H1 (cell line): ENCODE measurements at regions not wholly inside any gene's neighbourhood (a gene's known extent, or its start where the extent isn't known, plus 50 kb on each side); places are given as distances from the start of the nearest gene placed in this dataset.

ENCODE experiments used
- CTCF ChIA-PET: fragments of 300-600 bp; sonication (Branson Sonifier 250); formaldehyde crosslinking; loops from one replicate; lab custom pipeline; 2021; ENCODE audit not compliant: partially characterized antibody; lab: Charles Lee
- POLR2A ChIA-PET: fragments of 300-600 bp; sonication (Branson Sonifier 250); formaldehyde crosslinking; loops from one replicate; lab custom pipeline; 2021; ENCODE audit warnings: inconsistent platforms; ENCODE audit not compliant: partially characterized antibody; lab: Charles Lee
- DNase-seq, 2 experiments: peaks; one replicate each; pipeline versions ENCODE4 v3.0.0 to v3.0.0-alpha.2; 2010 to 2022; ENCODE audit warnings: low spot score in 2 of 2, low read depth in 1 of 2, mixed read lengths in 1 of 2
- FAIRE-seq: peaks from 2 replicates; lab custom pipeline; 2011; peaks lifted over from hg19 to GRCh38; lab: Jason Lieb, UNC
- H2AFZ ChIP-seq: 2 replicates; pipeline ENCODE4 v1.8.1; 2012; ENCODE audit warnings: low read length, inconsistent platforms
- H2AK5ac ChIP-seq: 2 replicates; pipeline ENCODE4 v1.6.1; 2013; ENCODE audit warnings: low read depth, low read length
- H2BK120ac ChIP-seq: replicated peaks from 2 replicates; pipeline ENCODE3; 2013; ENCODE audit warnings: low read depth, low read length, inconsistent platforms
- H2BK12ac ChIP-seq: 2 replicates; pipeline ENCODE4 v1.6.1; 2013; ENCODE audit warnings: low read depth, low read length
- H2BK15ac ChIP-seq: 2 replicates; pipeline ENCODE4 v1.6.1; 2013; ENCODE audit warnings: low read length
- H2BK20ac ChIP-seq: 2 replicates; pipeline ENCODE4 v1.6.1; 2013; ENCODE audit warnings: low read length
- H2BK5ac ChIP-seq: 2 replicates; pipeline ENCODE4 v1.6.1; 2013; ENCODE audit warnings: low read depth, low read length
- H3K14ac ChIP-seq: 2 replicates; pipeline ENCODE4 v1.6.1; 2013; ENCODE audit warnings: inconsistent platforms; ENCODE audit not compliant: insufficient read length
- H3K18ac ChIP-seq: 2 replicates; pipeline ENCODE4 v1.6.1; 2013; ENCODE audit warnings: low read length; ENCODE audit errors: extremely low read depth
- H3K23ac ChIP-seq: 2 replicates; pipeline ENCODE4 v1.6.1; 2013; ENCODE audit warnings: inconsistent platforms; ENCODE audit not compliant: insufficient read length
- H3K23me2 ChIP-seq: 2 replicates; pipeline ENCODE4 v1.6.1; 2013; ENCODE audit warnings: low read depth, low read length
- H3K27ac ChIP-seq: 2 replicates; pipeline ENCODE4 v1.6.1; 2011; ENCODE audit warnings: low read depth, low read length, inconsistent platforms
- H3K27me3 ChIP-seq, 4 experiments: replicated peaks in 1 of 4; 1 replicate in 1 of 4; 2 replicates in 3 of 4; pipeline versions ENCODE4 v1.6.1 to v1.8.1; 2011 to 2013; ENCODE audit warnings: low read length in 3 of 4, mild to moderate bottlenecking in 3 of 4, inconsistent platforms in 2 of 4, mixed read lengths in 2 of 4, moderate library complexity in 1 of 4; ENCODE audit not compliant: control insufficient read depth in 3 of 4, insufficient read depth in 3 of 4; ENCODE audit errors: extremely low read depth in 1 of 4
- H3K36me3 ChIP-seq, 4 experiments: 2 replicates each; pipeline versions ENCODE4 v1.6.1 to v1.8.1; 2011 to 2013; ENCODE audit warnings: mild to moderate bottlenecking in 4 of 4, low read length in 3 of 4, moderate library complexity in 2 of 4, control low read depth in 1 of 4, inconsistent platforms in 1 of 4; ENCODE audit not compliant: insufficient read depth in 4 of 4, control insufficient read depth in 2 of 4
- H3K4ac ChIP-seq: replicated peaks from 2 replicates; pipeline ENCODE3; 2013; ENCODE audit warnings: low read length, low read depth, mixed read lengths, inconsistent platforms; ENCODE audit not compliant: insufficient read length
- H3K4me1 ChIP-seq, 4 experiments: replicated peaks in 1 of 4; 1 replicate in 1 of 4; 2 replicates in 3 of 4; pipeline versions ENCODE4 v1.6.1 to v1.8.1; 2011 to 2013; ENCODE audit warnings: low read length in 3 of 4, inconsistent platforms in 2 of 4, mixed read lengths in 1 of 4; ENCODE audit not compliant: insufficient read depth in 4 of 4, control insufficient read depth in 3 of 4
- H3K4me2 ChIP-seq, 2 experiments: 2 replicates each; pipeline versions ENCODE4 v1.6.1 to v1.8.1; 2011 to 2013; ENCODE audit warnings: low read depth in 2 of 2, low read length in 2 of 2, control low read depth in 1 of 2, inconsistent platforms in 1 of 2, mild to moderate bottlenecking in 1 of 2; ENCODE audit not compliant: insufficient read depth in 1 of 2
- H3K4me3 ChIP-seq, 4 experiments: fragments of 200-600, 300-600 bp in 1 of 4; sonication (generic), shearing (Covaris generic), sonication (Bioruptor Twin) in 1 of 4; 2 replicates each; pipeline versions ENCODE4 v1.5.1 to v1.8.1; 2011 to 2016; ENCODE audit warnings: low read length in 4 of 4, low read depth in 3 of 4, control low read depth in 2 of 4, inconsistent platforms in 2 of 4, mild to moderate bottlenecking in 2 of 4, mixed read lengths in 1 of 4, moderate library complexity in 1 of 4; ENCODE audit not compliant: insufficient read depth in 2 of 4; ENCODE audit errors: extremely low read depth in 1 of 4
- H3K56ac ChIP-seq: replicated peaks from 2 replicates; pipeline ENCODE3; 2013; ENCODE audit warnings: low read depth, mild to moderate bottlenecking, mixed read lengths, low read length, inconsistent platforms; ENCODE audit not compliant: insufficient read length
- H3K79me1 ChIP-seq: 2 replicates; pipeline ENCODE4 v1.6.1; 2013; ENCODE audit warnings: low read depth, low read length, control low read depth
- H3K79me2 ChIP-seq, 2 experiments: 2 replicates each; pipeline versions ENCODE4 v1.6.1 to v1.8.1; 2012 to 2013; ENCODE audit warnings: low read length in 2 of 2, mild to moderate bottlenecking in 2 of 2, inconsistent platforms in 1 of 2; ENCODE audit not compliant: insufficient read depth in 2 of 2, control insufficient read depth in 1 of 2
- H3K9ac ChIP-seq, 4 experiments: replicated peaks in 1 of 4; 1 replicate in 1 of 4; 2 replicates in 3 of 4; pipeline versions ENCODE4 v1.6.1 to v1.8.1; 2011 to 2013; ENCODE audit warnings: low read depth in 3 of 4, low read length in 3 of 4, control low read depth in 2 of 4, mild to moderate bottlenecking in 2 of 4, moderate library complexity in 2 of 4, inconsistent platforms in 1 of 4; ENCODE audit errors: extremely low read depth in 1 of 4
- H3K9me3 ChIP-seq, 2 experiments: 2 replicates each; pipeline versions ENCODE4 v1.6.1 to v1.8.1; 2012 to 2013; ENCODE audit warnings: mild to moderate bottlenecking in 2 of 2, moderate library complexity in 2 of 2, control low read depth in 1 of 2, inconsistent platforms in 1 of 2, low read depth in 1 of 2, low read length in 1 of 2, mixed read lengths in 1 of 2; ENCODE audit not compliant: insufficient read depth in 2 of 2
- H4K20me1 ChIP-seq, 2 experiments: replicated peaks in 1 of 2; 2 replicates each; pipeline versions ENCODE3 to v1.8.1; 2011 to 2013; ENCODE audit warnings: inconsistent platforms in 2 of 2, low read length in 2 of 2, mild to moderate bottlenecking in 1 of 2; ENCODE audit not compliant: insufficient read depth in 2 of 2, control insufficient read depth in 1 of 2
- H4K5ac ChIP-seq: 2 replicates; pipeline ENCODE4 v1.6.1; 2013; ENCODE audit warnings: low read length, low read depth, mixed read lengths, inconsistent platforms; ENCODE audit not compliant: insufficient read length
- H4K8ac ChIP-seq: 2 replicates; pipeline ENCODE4 v1.8.0; 2013; ENCODE audit warnings: mild to moderate bottlenecking, moderate library complexity, low read length, inconsistent platforms; ENCODE audit not compliant: insufficient read depth; ENCODE audit errors: extremely low read depth
- H4K91ac ChIP-seq: replicated peaks from 2 replicates; pipeline ENCODE3; 2013; ENCODE audit warnings: low read length, mixed read lengths, inconsistent platforms; ENCODE audit not compliant: insufficient read length
- WGBS, 2 experiments: shearing (Covaris generic) in 1 of 2; methylation state at CpG; one replicate each; pipeline versions ENCODE4 v1.1.6 to v1.1.7; 2013 to 2015; ENCODE audit warnings: low lambda C conversion rate in 2 of 2, mixed read lengths in 2 of 2, inconsistent platforms in 1 of 2, low coverage in 1 of 2, missing lambda C conversion rate in 1 of 2; ENCODE audit not compliant: insufficient replicate concordance in 2 of 2, insufficient coverage in 1 of 2, insufficient read length in 1 of 2; ENCODE audit errors: extremely low coverage in 1 of 2, missing lambda C conversion rate in 1 of 2; 5-methylcytosine and 5-hydroxymethylcytosine counted together

GRCh38 chr5:54403885-54404416 lies 51.5 kb upstream of the HSPB3 start:
- H2BK12ac ChIP-seq, result no peak overlapping the region
- H3K56ac ChIP-seq, result no peak overlapping the region
- H3K23me2 ChIP-seq, result peaks cover 1% of the 10 kb centered on the region; the same call in 1 of the 2 replicates
- H4K20me1 ChIP-seq, result no peaks in the 10 kb centered on the region
- no peak overlapping the region for H2BK15ac ChIP-seq
- POLR2A ChIA-PET, result interaction anchor here (1.3 kb wide), 1 partner anchor 92 kb away, joined by 6 read pairs; no protein-coding TSS in a partner anchor
- H4K5ac ChIP-seq, result no peak overlapping the region
- no peak overlapping the region for H3K4ac ChIP-seq
- H3K4me3 ChIP-seq, result no peak overlapping the region
- H2BK20ac ChIP-seq, result no peak overlapping the region
- no peak overlapping the region for H3K4me2 ChIP-seq
- H3K27me3 ChIP-seq, result no peaks in the 10 kb centered on the region
- H4K91ac ChIP-seq, result no peak overlapping the region
- no peak overlapping the region for H3K14ac ChIP-seq
- H3K23ac ChIP-seq, result no peak overlapping the region
- no peak overlapping the region for H4K8ac ChIP-seq
- no peak overlapping the region for H3K9ac ChIP-seq
- no peak overlapping the region for H2AFZ ChIP-seq
- no peak overlapping the region for H3K18ac ChIP-seq
- no peak overlapping the region for H3K27ac ChIP-seq
- no peaks in the 10 kb centered on the region for H3K36me3 ChIP-seq
- CTCF ChIA-PET, result interaction anchor here (1.2 to 3.9 kb wide), 3 partner anchors 16 to 160 kb away, joined by 3 to 15 read pairs (median 9); no protein-coding TSS in a partner anchor
- H2BK120ac ChIP-seq, result no peak overlapping the region
- H3K79me1 ChIP-seq, result no peaks in the 10 kb centered on the region
- H2BK5ac ChIP-seq, result no peak overlapping the region
- no peak overlapping the region for H2AK5ac ChIP-seq
- no peaks in the 10 kb centered on the region for H3K9me3 ChIP-seq
- WGBS, 2 experiments, result 87% methylated on average over 4 of the region's 4 CpGs; no CpG with 5 or more reads in 1 of the 2 experiments
- FAIRE-seq (no peak), DNase-seq (no peak)
- H3K4me1 ChIP-seq, result peaks cover 0 to 3% (median 0%) of the 10 kb centered on the region in 4 experiments; a peak in 1 of 7 replicates
- no peaks in the 10 kb centered on the region for H3K79me2 ChIP-seq
